Mucosa of descending colon (tissue), 3 donors: ENCODE measurements at regions not wholly inside any gene's neighbourhood (a gene's known extent, or its start where the extent isn't known, plus 50 kb on each side); places are given as distances from the start of the nearest gene placed in this dataset.

Source experiments
- ATAC-seq: fragments of 200-7000 bp; cut with Tn5 transposase; one replicate; pipeline ENCODE4 v1.9.1; 2020; ENCODE audit warnings: mild to moderate bottlenecking, moderate library complexity
- DNase-seq, 3 donors: peaks; one replicate each; pipeline ENCODE4 v3.0.0-alpha.2; 2020
- H3K36me3 ChIP-seq: fragments of 200-600 bp; one replicate; pipeline ENCODE4 v1.8.0; 2021; ENCODE audit warnings: low read depth, mild to moderate bottlenecking
- H3K4me1 ChIP-seq: fragments of 200-600 bp; one replicate; pipeline ENCODE4 v1.8.0; 2021; ENCODE audit warnings: low read depth, mild to moderate bottlenecking
- H3K4me3 ChIP-seq: fragments of 200-600 bp; one replicate; pipeline ENCODE4 v1.8.0; 2021; ENCODE audit warnings: mild to moderate bottlenecking
- H3K9me3 ChIP-seq: fragments of 200-600 bp; one replicate; pipeline ENCODE4 v1.8.0; 2021; ENCODE audit warnings: mild to moderate bottlenecking
- CTCF ChIP-seq: fragments of 200-600 bp; IDR thresholded peaks from one replicate; pipeline ENCODE4 v1.8.0; 2022; ENCODE audit warnings: antibody characterized with exemption, mild to moderate bottlenecking
- intact Hi-C, 2 donors: fragments of 100-400 bp; cut with DNase I in 1 of 2; cut with micrococcal nuclease in 1 of 2; formaldehyde crosslinking; loops; one replicate each; pipeline versions ENCODE4 v1.11.0 to v1.11.1; 2022; cut with DNase I, micrococcal nuclease
- donor health status: DM: no; HTN: no; CAD: no; lungs with moderate emphysema.
- donor health status: DM: no; HTN: no; CAD: no.
- donor health status: DM: no; HTN: yes; CAD: no.

GRCh38 chr15:36335224-36335623 is 244.2 kb upstream of the CDIN1 start:
- intact Hi-C loops: no loop called here
- DNase-seq: no peak
- H3K36me3 ChIP-seq: no peaks in the 10 kb centered on the region
- ATAC-seq: no peak
- no peak overlapping the region for H3K4me3 ChIP-seq
- no peaks in the 10 kb centered on the region for H3K4me1 ChIP-seq
- no peak for TF ChIP-seq CTCF
- H3K9me3 ChIP-seq: no peaks in the 10 kb centered on the region

GRCh38 chr15:36335659-36336058 is 243.8 kb upstream of the CDIN1 start:
- intact Hi-C loops: no loop called here
- H3K4me1 ChIP-seq: no peaks in the 10 kb centered on the region
- no peak overlapping the region for H3K4me3 ChIP-seq
- no peaks in the 10 kb centered on the region for H3K9me3 ChIP-seq
- H3K36me3 ChIP-seq: no peaks in the 10 kb centered on the region
- TF ChIP-seq CTCF: no peak
- no peak for ATAC-seq
- no peak for DNase-seq

- Histone ChIP-seq H3K9me3 (no peaks in the 10 kb centered on the region), H3K36me3 (no peaks in the 10 kb centered on the region), H3K4me1 (no peaks in the 10 kb centered on the region), H3K4me3 (no peak overlapping the region)
- DNase-seq (no peak), ATAC-seq (no peak)
- no peak for TF ChIP-seq CTCF
- intact Hi-C loops: no loop called here
These were observed 234.5 kb upstream of the CDIN1 start for GRCh38 chr15:36344887-36345286.

GRCh38 chr15:36347272-36347858 is 232.1 kb upstream of the CDIN1 start:
- Histone ChIP-seq H3K4me1 (no peaks in the 10 kb centered on the region), H3K4me3 (no peak overlapping the region), H3K9me3 (no peaks in the 10 kb centered on the region), H3K36me3 (no peaks in the 10 kb centered on the region)
- DNase-seq (no peak), ATAC-seq (no peak)
- intact Hi-C loops: no loop called here
- TF ChIP-seq CTCF: no peak

GRCh38 chr15:36356466-36356865 is 223.0 kb upstream of the CDIN1 start:
- H3K9me3 ChIP-seq: no peaks in the 10 kb centered on the region
- intact Hi-C loops: no loop called here
- TF ChIP-seq CTCF: no peak
- H3K4me1 ChIP-seq: no peaks in the 10 kb centered on the region
- no peaks in the 10 kb centered on the region for H3K36me3 ChIP-seq
- no peak for ATAC-seq
- H3K4me3 ChIP-seq: no peak overlapping the region
- DNase-seq: no peak

GRCh38 chr15:36356978-36357601 is 222.3 kb upstream of the CDIN1 start:
- DNase-seq: no peak

More at GRCh38 chr15:36356978-36357601, 222.3 kb upstream of the CDIN1 start:
- H3K36me3 ChIP-seq: no peaks in the 10 kb centered on the region
- no peak overlapping the region for H3K4me3 ChIP-seq
- ATAC-seq: no peak
- no peaks in the 10 kb centered on the region for H3K9me3 ChIP-seq
- TF ChIP-seq CTCF: no peak
- intact Hi-C loops: no loop called here
- H3K4me1 ChIP-seq: no peaks in the 10 kb centered on the region
